Esophagus muscularis mucosa (tissue), 4 donors: ENCODE measurements at regions not wholly inside any gene's neighbourhood (a gene's known extent, or its start where the extent isn't known, plus 50 kb on each side); places are given as distances from the start of the nearest gene placed in this dataset.

Experiments
- DNase-seq: peaks from one replicate; pipeline ENCODE4 v3.0.0-alpha.2; 2017; ENCODE audit errors: extremely low spot score
- H3K27ac ChIP-seq, 4 donors: fragments of 200-600 bp; sonication (generic); replicated peaks in 1 of 4; 1 replicate in 3 of 4; 2 replicates in 1 of 4; pipeline ENCODE4 v1.5.1; 2016 to 2019; ENCODE audit warnings: mild to moderate bottlenecking in 1 of 4
- H3K27me3 ChIP-seq, 4 donors: fragments of 200-600 bp; sonication (generic); one replicate each; pipeline versions ENCODE4 v1.5.1 to v1.6.0; 2016 to 2019
- H3K36me3 ChIP-seq, 4 donors: fragments of 200-600 bp; sonication (generic); one replicate each; pipeline ENCODE4 v1.5.1; 2016 to 2019
- H3K4me1 ChIP-seq, 4 donors: fragments of 200-600 bp; sonication (generic); one replicate each; pipeline ENCODE4 v1.5.1; 2016 to 2019
- H3K4me3 ChIP-seq, 4 donors: fragments of 200-600 bp; sonication (generic); 1 replicate in 2 of 4; 2 replicates in 2 of 4; pipeline ENCODE4 v1.5.1; 2016 to 2019; ENCODE audit warnings: mild to moderate bottlenecking in 4 of 4, moderate library complexity in 1 of 4
- H3K9me3 ChIP-seq, 4 donors: fragments of 200-600 bp; sonication (generic); 1 replicate in 3 of 4; 2 replicates in 1 of 4; pipeline ENCODE4 v1.5.1; 2016 to 2019
- EP300 ChIP-seq: sonication (generic); formaldehyde crosslinking; IDR thresholded peaks from one replicate; pipeline ENCODE4 v1.6.1; 2017; ENCODE audit warnings: antibody characterized with exemption
- POLR2A ChIP-seq: fragments of 450-650 bp; IDR thresholded peaks from one replicate; pipeline ENCODE4 v1.6.1; 2017; ENCODE audit warnings: antibody characterized with exemption, moderate library complexity, mild to moderate bottlenecking, low read depth
- POLR2AphosphoS5 ChIP-seq, 2 donors: sonication (generic); formaldehyde crosslinking; IDR thresholded peaks; one replicate each; pipeline ENCODE4 v1.6.1; 2017; ENCODE audit warnings: antibody characterized with exemption in 2 of 2
- WGBS: methylation state at CpG from one replicate; pipeline ENCODE4 v1.1.5; 2018; 5-methylcytosine and 5-hydroxymethylcytosine counted together
- intact Hi-C: fragments of 100-400 bp; cut with DNase I; formaldehyde crosslinking; loops from one replicate; pipeline ENCODE4 v1.15.1; 2023
- TF ChIP-seq, protein P1 (sequence below), 3 experiments: fragments of 200-600 bp in 2 of 3; fragments of 450-650 bp in 1 of 3; sonication (generic) in 2 of 3; IDR thresholded peaks; one replicate each; pipeline ENCODE4 v1.5.1; 2017 to 2019; ENCODE audit warnings: antibody characterized with exemption in 3 of 3, mild to moderate bottlenecking in 2 of 3, moderate library complexity in 1 of 3

DNA sequence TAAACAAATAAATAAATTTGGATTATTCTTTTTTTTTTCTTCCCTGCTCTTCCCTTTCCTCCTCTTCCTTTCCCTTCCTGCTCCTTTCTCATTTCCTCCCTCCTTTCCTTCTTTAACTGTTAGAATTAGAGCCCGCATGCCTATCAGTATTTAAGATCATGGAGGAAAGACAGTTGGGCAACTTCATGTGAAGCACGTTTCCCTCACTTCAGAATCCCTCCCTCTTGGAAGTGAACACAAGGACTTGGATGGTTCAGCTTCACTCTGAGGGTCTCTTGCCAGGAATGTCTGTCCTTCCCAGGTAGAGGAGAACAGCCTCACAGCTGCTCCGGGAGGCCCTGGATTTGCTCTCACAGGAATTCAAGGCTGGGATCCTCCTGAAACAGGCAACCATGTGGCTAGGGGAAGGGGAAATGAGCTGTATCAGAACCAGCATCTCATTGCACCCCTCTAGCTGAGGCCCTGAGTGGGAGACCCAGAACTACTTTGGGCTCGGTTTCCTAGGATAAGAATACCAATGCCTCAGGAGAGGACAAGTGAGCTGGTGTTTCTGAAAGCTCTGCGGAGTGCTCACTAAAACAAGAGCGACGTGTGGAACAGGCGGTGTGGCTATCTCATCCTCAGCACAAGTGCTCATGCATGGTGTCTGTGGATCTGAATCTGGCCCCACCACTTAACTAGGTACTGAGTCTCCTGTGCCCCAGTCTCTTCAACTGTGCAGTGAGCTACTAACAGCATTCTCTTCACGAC lies 230.5 kb downstream of the MYCN start:
- no peak overlapping the region for H3K4me3 ChIP-seq
- H3K27ac ChIP-seq = no peak overlapping the region
- no peaks in the 10 kb centered on the region for H3K36me3 ChIP-seq
- H3K9me3 ChIP-seq = peaks cover 0 to 3% (median 0%) of the 10 kb centered on the region in 4 donors
- TF ChIP-seq EP300 (no peak), POLR2A (no peak), POLR2AphosphoS5 (IDR thresholded peaks at IDR 0.05) (no peak)
- TF ChIP-seq, protein P1, sequence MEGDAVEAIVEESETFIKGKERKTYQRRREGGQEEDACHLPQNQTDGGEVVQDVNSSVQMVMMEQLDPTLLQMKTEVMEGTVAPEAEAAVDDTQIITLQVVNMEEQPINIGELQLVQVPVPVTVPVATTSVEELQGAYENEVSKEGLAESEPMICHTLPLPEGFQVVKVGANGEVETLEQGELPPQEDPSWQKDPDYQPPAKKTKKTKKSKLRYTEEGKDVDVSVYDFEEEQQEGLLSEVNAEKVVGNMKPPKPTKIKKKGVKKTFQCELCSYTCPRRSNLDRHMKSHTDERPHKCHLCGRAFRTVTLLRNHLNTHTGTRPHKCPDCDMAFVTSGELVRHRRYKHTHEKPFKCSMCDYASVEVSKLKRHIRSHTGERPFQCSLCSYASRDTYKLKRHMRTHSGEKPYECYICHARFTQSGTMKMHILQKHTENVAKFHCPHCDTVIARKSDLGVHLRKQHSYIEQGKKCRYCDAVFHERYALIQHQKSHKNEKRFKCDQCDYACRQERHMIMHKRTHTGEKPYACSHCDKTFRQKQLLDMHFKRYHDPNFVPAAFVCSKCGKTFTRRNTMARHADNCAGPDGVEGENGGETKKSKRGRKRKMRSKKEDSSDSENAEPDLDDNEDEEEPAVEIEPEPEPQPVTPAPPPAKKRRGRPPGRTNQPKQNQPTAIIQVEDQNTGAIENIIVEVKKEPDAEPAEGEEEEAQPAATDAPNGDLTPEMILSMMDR (IDR thresholded peaks at IDR 0.05) = no peak
- no peaks in the 10 kb centered on the region for H3K4me1 ChIP-seq
- H3K27me3 ChIP-seq = peaks cover 0 to 21% (median 0%) of the 10 kb centered on the region in 4 donors
- peak; percentile 60 for DNase-seq
- WGBS = 92% methylated on average over 8 of the region's 9 CpGs
- intact Hi-C loops = no loop called here

DNA sequence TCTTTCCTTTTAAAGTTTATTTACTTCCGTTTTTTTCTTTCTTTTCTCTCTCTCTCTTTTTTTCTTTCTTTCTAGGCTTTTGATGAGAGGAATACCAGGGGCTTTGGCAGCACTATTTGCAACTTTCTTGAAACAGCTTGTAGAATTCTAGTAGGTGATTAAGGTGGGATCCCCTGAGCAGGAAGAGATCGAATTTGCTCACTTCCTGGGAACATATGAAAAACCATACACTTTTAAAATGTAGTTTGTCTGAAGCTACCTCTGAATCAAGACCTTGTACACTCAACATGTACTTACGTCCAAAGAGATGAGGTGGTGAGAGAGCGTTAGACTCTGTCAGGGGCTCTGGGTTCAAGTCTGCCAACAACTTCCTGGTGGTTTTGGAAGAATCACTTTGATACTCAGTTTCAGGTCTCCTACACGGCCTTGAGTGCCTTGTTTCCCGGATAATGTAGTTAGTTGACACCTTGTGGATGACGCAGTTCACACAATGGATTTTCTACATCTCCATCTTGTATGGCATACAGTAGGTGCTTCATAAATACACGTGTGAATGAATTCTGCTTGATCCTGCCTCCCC lies 229.1 kb downstream of the MYCN start:
- Histone ChIP-seq H3K27ac (no peak overlapping the region), H3K9me3 (peaks cover 0 to 3% (median 0%) of the 10 kb centered on the region in 4 donors), H3K4me1 (no peaks in the 10 kb centered on the region), H3K27me3 (peaks cover 0 to 23% (median 0%) of the 10 kb centered on the region in 4 donors), H3K4me3 (no peak overlapping the region), H3K36me3 (no peaks in the 10 kb centered on the region)
- intact Hi-C loops = no loop called here
- 82% methylated on average over 8 of the region's 8 CpGs for WGBS
- DNase-seq = peak; percentile 50
- TF ChIP-seq POLR2A = no peak
- no peak for TF ChIP-seq POLR2AphosphoS5 (IDR thresholded peaks at IDR 0.05)
- TF ChIP-seq EP300 = no peak
- TF ChIP-seq, protein P1 (IDR thresholded peaks at IDR 0.05) = no peak

DNA sequence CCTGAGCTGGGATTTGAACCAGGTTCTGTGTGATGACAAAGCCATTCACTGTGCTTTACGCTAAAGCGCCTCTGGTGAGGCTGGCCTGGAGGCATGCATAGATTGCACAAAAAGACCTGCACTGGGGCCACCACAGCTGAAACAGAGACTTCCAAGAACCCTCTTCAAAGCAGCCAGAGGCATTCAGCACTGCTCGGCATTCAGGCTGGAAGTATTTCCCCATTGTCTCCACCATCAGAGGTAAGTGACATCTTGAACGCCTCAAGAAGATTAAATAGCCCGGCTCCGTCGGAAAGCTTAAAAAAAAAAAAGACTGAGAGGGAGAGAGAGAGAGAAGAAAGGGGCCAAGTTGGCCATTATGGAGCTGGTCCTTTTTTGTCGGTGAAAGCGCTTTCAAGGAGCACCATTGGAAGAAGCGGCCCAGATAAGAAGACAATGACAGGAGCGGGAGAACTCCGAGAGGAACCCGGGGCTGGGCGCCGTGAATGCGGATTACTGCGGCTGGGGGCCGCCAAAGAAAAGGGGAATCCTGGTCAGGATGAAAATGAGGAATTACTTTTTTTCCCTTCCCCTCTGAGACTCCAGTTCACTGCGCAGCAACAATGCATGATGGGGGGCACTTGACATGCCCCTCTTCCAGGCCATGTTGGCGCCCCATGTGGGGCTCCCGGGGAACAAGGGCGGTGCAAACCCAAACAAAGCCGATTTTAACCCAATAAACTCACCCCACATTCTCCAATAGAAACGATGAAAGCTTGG lies 228.3 kb downstream of the MYCN start:
- no peak overlapping the region for H3K4me3 ChIP-seq
- TF ChIP-seq POLR2AphosphoS5 (IDR thresholded peaks at IDR 0.05) (no peak), POLR2A (no peak), EP300 (no peak)
- TF ChIP-seq, protein P1 (IDR thresholded peaks at IDR 0.05) = no peak
- intact Hi-C loops = no loop called here
- H3K36me3 ChIP-seq = no peaks in the 10 kb centered on the region
- H3K27me3 ChIP-seq = peaks cover 0 to 23% (median 0%) of the 10 kb centered on the region in 4 donors
- H3K4me1 ChIP-seq = no peaks in the 10 kb centered on the region
- H3K27ac ChIP-seq = no peak overlapping the region
- peak; percentile 60 for DNase-seq
- 84% methylated on average over 24 of the region's 24 CpGs for WGBS
- peaks cover 0 to 3% (median 0%) of the 10 kb centered on the region in 4 donors for H3K9me3 ChIP-seq

DNA sequence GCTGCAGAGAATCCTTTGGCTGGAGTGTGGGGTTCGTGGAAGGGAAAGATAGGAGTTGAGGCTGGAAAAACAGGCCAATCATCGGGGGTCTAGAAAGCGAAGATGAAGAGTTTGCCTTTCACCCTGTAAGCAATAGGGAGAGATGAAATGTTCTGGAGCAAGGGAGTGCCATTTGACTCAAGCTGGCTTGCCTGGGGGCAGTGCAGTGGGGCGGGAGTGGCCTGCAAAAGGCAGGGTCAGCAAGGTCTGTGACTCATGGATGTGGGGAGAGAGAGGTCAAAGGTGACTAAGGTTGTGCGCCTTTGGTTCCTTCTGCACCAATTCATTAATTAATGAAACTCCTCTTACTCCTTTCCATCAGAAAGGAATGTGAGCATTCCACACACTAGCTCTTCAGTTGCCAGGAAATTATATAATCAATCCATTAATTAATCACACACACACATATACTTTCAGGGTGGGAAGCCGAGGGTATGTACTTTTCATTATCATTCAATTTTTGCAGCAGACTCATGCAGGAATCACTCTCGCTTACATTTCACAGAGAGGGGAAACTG lies 227.6 kb downstream of the MYCN start:
- TF ChIP-seq EP300 (no peak), POLR2A (no peak), POLR2AphosphoS5 (IDR thresholded peaks at IDR 0.05) (no peak)
- TF ChIP-seq, protein P1 (IDR thresholded peaks at IDR 0.05) = no peak
- H3K4me3 ChIP-seq = no peak overlapping the region
- H3K27me3 ChIP-seq = peaks cover 0 to 23% (median 0%) of the 10 kb centered on the region in 4 donors
- WGBS = 82% methylated on average over 7 of the region's 7 CpGs
- intact Hi-C loops = no loop called here
- DNase-seq = no peak
- H3K36me3 ChIP-seq = no peaks in the 10 kb centered on the region
- H3K9me3 ChIP-seq = peaks cover 0 to 3% (median 0%) of the 10 kb centered on the region in 4 donors
- no peak overlapping the region for H3K27ac ChIP-seq
- no peaks in the 10 kb centered on the region for H3K4me1 ChIP-seq
